ENCODE measurements at regions not wholly inside any gene's neighbourhood (a gene's known extent, or its start where the extent isn't known, plus 50 kb on each side); places are given as distances from the start of the nearest gene placed in this dataset.

GRCh38 chr10:28113202-28113601 is 114.3 kb upstream of the ODAD2 start:
- Histone ChIP-seq H3K4me1 (ENCODE audit: insufficient read depth, low read length, severe bottlenecking) (no peaks in the 10 kb centered on the region), H2AFZ (ENCODE audit: low read length) (no peak overlapping the region), H3K27me3 (ENCODE audit: insufficient read depth, low read length) (no peaks in the 10 kb centered on the region), H3K4me3 (ENCODE audit: low read depth, low read length, poor library complexity, severe bottlenecking) (no peak overlapping the region), H3K4me2 (ENCODE audit: low read length) (no peak overlapping the region), H3K27ac (ENCODE audit: low read depth, low read length, poor library complexity, severe bottlenecking) (no peak overlapping the region), H3F3A (ENCODE audit: insufficient read depth, low read length) (no peaks in the 10 kb centered on the region), H3K36me3 (ENCODE audit: insufficient read depth, low read length) (no peaks in the 10 kb centered on the region), H3K79me2 (ENCODE audit: insufficient read depth, low read length) (no peaks in the 10 kb centered on the region), H3K9ac (ENCODE audit: low read length) (no peak overlapping the region), H4K20me1 (ENCODE audit: insufficient read depth, low read length) (no peaks in the 10 kb centered on the region), H3K9me3 (ENCODE audit: low read length) (no peaks in the 10 kb centered on the region), H3K9me2 (ENCODE audit: low read depth, low read length) (no peaks in the 10 kb centered on the region)
- TF ChIP-seq CTCF (IDR thresholded peaks at IDR 0.05; ENCODE audit: low read length) (no peak), EZH2 (IDR thresholded peaks at IDR 0.05; ENCODE audit: borderline replicate concordance, low read length) (no peak)

- no peak overlapping the region for H3K4me3 ChIP-seq (ENCODE audit: low read depth, low read length, poor library complexity, severe bottlenecking)
- no peak for TF ChIP-seq CTCF (IDR thresholded peaks at IDR 0.05; ENCODE audit: low read length)
- TF ChIP-seq EZH2 (IDR thresholded peaks at IDR 0.05; ENCODE audit: borderline replicate concordance, low read length), result no peak
These were observed 112.8 kb upstream of the ODAD2 start for GRCh38 chr10:28111712-28112111.

GRCh38 chr10:28105561-28105960 is 106.7 kb upstream of the ODAD2 start:
- H3F3A ChIP-seq (ENCODE audit: insufficient read depth, low read length), result no peaks in the 10 kb centered on the region

More at GRCh38 chr10:28111712-28112111, 112.8 kb upstream of the ODAD2 start:
- no peaks in the 10 kb centered on the region for H3K9me3 ChIP-seq (ENCODE audit: low read length)
- H3K9ac ChIP-seq (ENCODE audit: low read length), result no peak overlapping the region
- no peak overlapping the region for H3K27ac ChIP-seq (ENCODE audit: low read depth, low read length, poor library complexity, severe bottlenecking)
- H3K4me1 ChIP-seq (ENCODE audit: insufficient read depth, low read length, severe bottlenecking), result no peaks in the 10 kb centered on the region
- no peaks in the 10 kb centered on the region for H3K9me2 ChIP-seq (ENCODE audit: low read depth, low read length)
- no peaks in the 10 kb centered on the region for H3K36me3 ChIP-seq (ENCODE audit: insufficient read depth, low read length)
- H3K4me2 ChIP-seq (ENCODE audit: low read length), result no peak overlapping the region
- H2AFZ ChIP-seq (ENCODE audit: low read length), result no peak overlapping the region
- H3K27me3 ChIP-seq (ENCODE audit: insufficient read depth, low read length), result no peaks in the 10 kb centered on the region
- no peaks in the 10 kb centered on the region for H3F3A ChIP-seq (ENCODE audit: insufficient read depth, low read length)
- no peaks in the 10 kb centered on the region for H4K20me1 ChIP-seq (ENCODE audit: insufficient read depth, low read length)
- no peaks in the 10 kb centered on the region for H3K79me2 ChIP-seq (ENCODE audit: insufficient read depth, low read length)

More at GRCh38 chr10:28105561-28105960, 106.7 kb upstream of the ODAD2 start:
- Histone ChIP-seq H3K9ac (ENCODE audit: low read length) (no peak overlapping the region), H3K4me3 (ENCODE audit: low read depth, low read length, poor library complexity, severe bottlenecking) (no peak overlapping the region), H3K27ac (ENCODE audit: low read depth, low read length, poor library complexity, severe bottlenecking) (no peak overlapping the region), H3K79me2 (ENCODE audit: insufficient read depth, low read length) (no peaks in the 10 kb centered on the region), H3K4me2 (ENCODE audit: low read length) (no peak overlapping the region), H3K9me3 (ENCODE audit: low read length) (no peaks in the 10 kb centered on the region), H3K9me2 (ENCODE audit: low read depth, low read length) (no peaks in the 10 kb centered on the region), H3K36me3 (ENCODE audit: insufficient read depth, low read length) (no peaks in the 10 kb centered on the region), H3K27me3 (ENCODE audit: insufficient read depth, low read length) (no peaks in the 10 kb centered on the region), H4K20me1 (ENCODE audit: insufficient read depth, low read length) (no peaks in the 10 kb centered on the region), H3K4me1 (ENCODE audit: insufficient read depth, low read length, severe bottlenecking) (no peaks in the 10 kb centered on the region), H2AFZ (ENCODE audit: low read length) (no peak overlapping the region)
- TF ChIP-seq CTCF (IDR thresholded peaks at IDR 0.05; ENCODE audit: low read length), result no peak

All from OCI-LY1 (cell line).